DND-41 (cell line): ENCODE measurements at regions not wholly inside any gene's neighbourhood (a gene's known extent, or its start where the extent isn't known, plus 50 kb on each side); places are given as distances from the start of the nearest gene placed in this dataset.

ENCODE experiments used
- EZH2 ChIP-seq: IDR thresholded peaks from 3 replicates; pipeline ENCODE4 v1.6.1; 2012; ENCODE audit warnings: borderline replicate concordance, low read depth, mild to moderate bottlenecking, moderate library complexity, low read length, inconsistent platforms; ENCODE audit not compliant: severe bottlenecking
- TF ChIP-seq, protein P1 (sequence below): IDR thresholded peaks from 2 replicates; pipeline ENCODE4 v1.5.1; 2012; ENCODE audit warnings: borderline replicate concordance, low read length, moderate library complexity, mild to moderate bottlenecking; ENCODE audit not compliant: poor library complexity, severe bottlenecking; ENCODE audit errors: extremely low read depth

DNA sequence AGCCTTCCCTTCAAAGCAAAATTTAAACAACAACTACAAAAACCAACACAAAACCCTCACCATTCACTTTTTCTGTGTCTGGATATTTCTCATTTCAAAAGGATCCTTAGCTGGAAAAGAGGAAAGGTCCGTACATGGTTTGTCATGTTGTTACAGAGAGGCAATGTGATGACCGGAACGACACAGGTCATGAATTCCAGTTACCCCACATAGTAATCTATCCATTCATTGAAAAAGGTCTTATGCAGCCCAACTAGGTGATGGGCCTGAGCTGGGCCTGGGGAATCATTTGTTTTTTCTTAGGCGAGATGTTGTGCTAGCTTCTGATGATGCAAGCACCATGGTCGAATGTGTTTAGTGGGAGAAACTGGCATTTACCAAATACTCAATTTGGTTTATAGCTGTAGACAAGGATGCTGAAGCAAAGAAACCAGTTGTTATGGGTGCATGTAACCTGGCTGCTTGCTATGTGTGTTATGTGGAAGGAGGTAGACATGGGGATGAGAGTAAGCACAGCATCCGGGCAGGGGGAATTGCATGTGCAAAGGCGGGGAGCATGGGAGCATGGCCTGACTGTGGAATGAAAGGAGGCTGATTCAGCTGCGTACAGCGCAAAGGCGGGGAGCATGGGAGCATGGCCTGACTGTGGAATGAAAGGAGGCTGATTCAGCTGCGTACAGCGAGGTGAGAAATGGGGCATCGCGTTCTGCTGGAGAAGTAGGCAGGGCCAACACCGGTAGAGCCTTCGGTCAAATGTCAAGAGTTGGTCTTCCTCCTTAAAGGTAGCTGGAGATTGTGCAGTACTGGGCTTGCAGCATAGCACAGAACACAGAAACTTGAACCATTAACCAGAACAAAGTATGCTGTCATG lies 269.7 kb upstream of the MAF start:
- TF ChIP-seq, protein P1, sequence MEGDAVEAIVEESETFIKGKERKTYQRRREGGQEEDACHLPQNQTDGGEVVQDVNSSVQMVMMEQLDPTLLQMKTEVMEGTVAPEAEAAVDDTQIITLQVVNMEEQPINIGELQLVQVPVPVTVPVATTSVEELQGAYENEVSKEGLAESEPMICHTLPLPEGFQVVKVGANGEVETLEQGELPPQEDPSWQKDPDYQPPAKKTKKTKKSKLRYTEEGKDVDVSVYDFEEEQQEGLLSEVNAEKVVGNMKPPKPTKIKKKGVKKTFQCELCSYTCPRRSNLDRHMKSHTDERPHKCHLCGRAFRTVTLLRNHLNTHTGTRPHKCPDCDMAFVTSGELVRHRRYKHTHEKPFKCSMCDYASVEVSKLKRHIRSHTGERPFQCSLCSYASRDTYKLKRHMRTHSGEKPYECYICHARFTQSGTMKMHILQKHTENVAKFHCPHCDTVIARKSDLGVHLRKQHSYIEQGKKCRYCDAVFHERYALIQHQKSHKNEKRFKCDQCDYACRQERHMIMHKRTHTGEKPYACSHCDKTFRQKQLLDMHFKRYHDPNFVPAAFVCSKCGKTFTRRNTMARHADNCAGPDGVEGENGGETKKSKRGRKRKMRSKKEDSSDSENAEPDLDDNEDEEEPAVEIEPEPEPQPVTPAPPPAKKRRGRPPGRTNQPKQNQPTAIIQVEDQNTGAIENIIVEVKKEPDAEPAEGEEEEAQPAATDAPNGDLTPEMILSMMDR: no peak
- TF ChIP-seq EZH2: no peak
